ENCODE measurements at regions not wholly inside any gene's neighbourhood (a gene's known extent, or its start where the extent isn't known, plus 50 kb on each side); places are given as distances from the start of the nearest gene placed in this dataset.

GRCh38 chr13:112124141-112124540, 57.2 kb downstream of the SOX1 start:
- Mint-ChIP-seq H3K27me3 (peaks cover 32% of the 10 kb centered on the region), H3K4me3 (no peak overlapping the region), H3K4me1 (no peaks in the 10 kb centered on the region), H3K27ac (no peak overlapping the region), H3K36me3 (ENCODE audit: low read depth) (no peaks in the 10 kb centered on the region)
- DNase-seq (no peak), ATAC-seq (no peak)
- no peaks in the 10 kb centered on the region for H3K9me3 ChIP-seq (ENCODE audit: control insufficient read depth, low read length, poor library complexity, severe bottlenecking)

GRCh38 chr13:112127564-112128330, 60.8 kb downstream of the SOX1 start:
- H3K9me3 ChIP-seq (ENCODE audit: control insufficient read depth, low read length, poor library complexity, severe bottlenecking): no peaks in the 10 kb centered on the region
- H3K27me3 Mint-ChIP-seq: peaks cover 50% of the 10 kb centered on the region
- no peak overlapping the region for H3K4me3 Mint-ChIP-seq
- H3K4me1 Mint-ChIP-seq: no peaks in the 10 kb centered on the region
- no peak for ATAC-seq
- H3K36me3 Mint-ChIP-seq (ENCODE audit: low read depth): no peaks in the 10 kb centered on the region
- DNase-seq: no peak
- no peak overlapping the region for H3K27ac Mint-ChIP-seq

GRCh38 chr13:112128331-112128610, 61.3 kb downstream of the SOX1 start:
- H3K27me3 Mint-ChIP-seq: peaks cover 51% of the 10 kb centered on the region
- no peak for ATAC-seq

GRCh38 chr13:112130418-112130817, 63.5 kb downstream of the SOX1 start:
- DNase-seq (no peak), ATAC-seq (no peak)
- H3K27ac Mint-ChIP-seq: no peak overlapping the region
- H3K9me3 ChIP-seq (ENCODE audit: control insufficient read depth, low read length, poor library complexity, severe bottlenecking): no peaks in the 10 kb centered on the region
- H3K36me3 Mint-ChIP-seq (ENCODE audit: low read depth): no peaks in the 10 kb centered on the region
- H3K27me3 Mint-ChIP-seq: peaks cover 61% of the 10 kb centered on the region
- H3K4me1 Mint-ChIP-seq: no peaks in the 10 kb centered on the region
- H3K4me3 Mint-ChIP-seq: no peak overlapping the region

More at GRCh38 chr13:112128331-112128610, 61.3 kb downstream of the SOX1 start:
- no peak for DNase-seq
- Mint-ChIP-seq H3K4me3 (no peak overlapping the region), H3K4me1 (no peaks in the 10 kb centered on the region), H3K27ac (no peak overlapping the region), H3K36me3 (ENCODE audit: low read depth) (no peaks in the 10 kb centered on the region)
- H3K9me3 ChIP-seq (ENCODE audit: control insufficient read depth, low read length, poor library complexity, severe bottlenecking): no peaks in the 10 kb centered on the region

GRCh38 chr13:112131081-112131712, 64.2 kb downstream of the SOX1 start:
- no peak overlapping the region for H3K27ac Mint-ChIP-seq
- no peak overlapping the region for H3K4me3 Mint-ChIP-seq
- peaks cover 1% of the 10 kb centered on the region for H3K36me3 Mint-ChIP-seq (ENCODE audit: low read depth)

GRCh38 chr13:112131713-112132113, 64.8 kb downstream of the SOX1 start:
- Mint-ChIP-seq H3K36me3 (ENCODE audit: low read depth) (peaks cover 3% of the 10 kb centered on the region), H3K27me3 (peaks cover 62% of the 10 kb centered on the region), H3K27ac (no peak overlapping the region), H3K4me3 (no peak overlapping the region), H3K4me1 (no peaks in the 10 kb centered on the region)
- ATAC-seq (no peak), DNase-seq (no peak)
- no peaks in the 10 kb centered on the region for H3K9me3 ChIP-seq (ENCODE audit: control insufficient read depth, low read length, poor library complexity, severe bottlenecking)

More at GRCh38 chr13:112131081-112131712, 64.2 kb downstream of the SOX1 start:
- ATAC-seq (no peak), DNase-seq (no peak)
- Mint-ChIP-seq H3K27me3 (peaks cover 60% of the 10 kb centered on the region), H3K4me1 (no peaks in the 10 kb centered on the region)
- H3K9me3 ChIP-seq (ENCODE audit: control insufficient read depth, low read length, poor library complexity, severe bottlenecking): no peaks in the 10 kb centered on the region

GRCh38 chr13:112132142-112132541, 65.2 kb downstream of the SOX1 start:
- no peak for ATAC-seq
- H3K9me3 ChIP-seq (ENCODE audit: control insufficient read depth, low read length, poor library complexity, severe bottlenecking): no peaks in the 10 kb centered on the region
- H3K4me1 Mint-ChIP-seq: no peaks in the 10 kb centered on the region

GRCh38 chr13:112132619-112133018, 65.7 kb downstream of the SOX1 start:
- no peaks in the 10 kb centered on the region for H3K9me3 ChIP-seq (ENCODE audit: control insufficient read depth, low read length, poor library complexity, severe bottlenecking)
- H3K27ac Mint-ChIP-seq: no peak overlapping the region
- H3K27me3 Mint-ChIP-seq: peaks cover 63% of the 10 kb centered on the region
- ATAC-seq (no peak), DNase-seq (no peak)
- H3K4me1 Mint-ChIP-seq: no peaks in the 10 kb centered on the region
- no peak overlapping the region for H3K4me3 Mint-ChIP-seq
- peaks cover 3% of the 10 kb centered on the region for H3K36me3 Mint-ChIP-seq (ENCODE audit: low read depth)

More at GRCh38 chr13:112132142-112132541, 65.2 kb downstream of the SOX1 start:
- no peak for DNase-seq
- H3K4me3 Mint-ChIP-seq: no peak overlapping the region
- H3K27ac Mint-ChIP-seq: no peak overlapping the region
- peaks cover 3% of the 10 kb centered on the region for H3K36me3 Mint-ChIP-seq (ENCODE audit: low read depth)
- H3K27me3 Mint-ChIP-seq: peaks cover 61% of the 10 kb centered on the region

GRCh38 chr13:112133499-112134390, 66.8 kb downstream of the SOX1 start:
- H3K4me3 Mint-ChIP-seq: no peak overlapping the region
- H3K9me3 ChIP-seq (ENCODE audit: control insufficient read depth, low read length, poor library complexity, severe bottlenecking): no peaks in the 10 kb centered on the region
- no peak for ATAC-seq
- H3K27me3 Mint-ChIP-seq: peaks cover 52% of the 10 kb centered on the region
- H3K4me1 Mint-ChIP-seq: no peaks in the 10 kb centered on the region
- no peak for DNase-seq
- H3K27ac Mint-ChIP-seq: no peak overlapping the region
- peaks cover 3% of the 10 kb centered on the region for H3K36me3 Mint-ChIP-seq (ENCODE audit: low read depth)

- peaks cover 3% of the 10 kb centered on the region for H3K36me3 Mint-ChIP-seq (ENCODE audit: low read depth)
- no peak overlapping the region for H3K27ac Mint-ChIP-seq
- no peak for DNase-seq
- H3K4me1 Mint-ChIP-seq: no peaks in the 10 kb centered on the region
- no peak overlapping the region for H3K4me3 Mint-ChIP-seq
- no peak for ATAC-seq
- H3K27me3 Mint-ChIP-seq: peaks cover 45% of the 10 kb centered on the region
- H3K9me3 ChIP-seq (ENCODE audit: control insufficient read depth, low read length, poor library complexity, severe bottlenecking): no peaks in the 10 kb centered on the region
Measured at GRCh38 chr13:112134391-112135075, 67.6 kb downstream of the SOX1 start.

- no peaks in the 10 kb centered on the region for H3K9me3 ChIP-seq (ENCODE audit: control insufficient read depth, low read length, poor library complexity, severe bottlenecking)
- DNase-seq (no peak), ATAC-seq (no peak)
- Mint-ChIP-seq H3K4me3 (no peak overlapping the region), H3K27me3 (peaks cover 42% of the 10 kb centered on the region), H3K27ac (no peak overlapping the region), H3K4me1 (no peaks in the 10 kb centered on the region), H3K36me3 (ENCODE audit: low read depth) (peaks cover 3% of the 10 kb centered on the region)
Measured at GRCh38 chr13:112136095-112136494, 69.1 kb downstream of the SOX1 start.

- H3K27ac Mint-ChIP-seq: no peak overlapping the region
- peaks cover 39% of the 10 kb centered on the region for H3K27me3 Mint-ChIP-seq
- no peak for DNase-seq
- H3K9me3 ChIP-seq (ENCODE audit: control insufficient read depth, low read length, poor library complexity, severe bottlenecking): no peaks in the 10 kb centered on the region
- no peak for ATAC-seq
- H3K4me3 Mint-ChIP-seq: no peak overlapping the region
- no peaks in the 10 kb centered on the region for H3K4me1 Mint-ChIP-seq
- peaks cover 3% of the 10 kb centered on the region for H3K36me3 Mint-ChIP-seq (ENCODE audit: low read depth)
Measured at GRCh38 chr13:112137144-112137543, 70.2 kb downstream of the SOX1 start.

- Mint-ChIP-seq H3K4me1 (no peaks in the 10 kb centered on the region), H3K36me3 (ENCODE audit: low read depth) (peaks cover 3% of the 10 kb centered on the region), H3K27me3 (peaks cover 38% of the 10 kb centered on the region), H3K4me3 (no peak overlapping the region), H3K27ac (no peak overlapping the region)
- DNase-seq (no peak), ATAC-seq (no peak)
- no peaks in the 10 kb centered on the region for H3K9me3 ChIP-seq (ENCODE audit: control insufficient read depth, low read length, poor library complexity, severe bottlenecking)
Measured at GRCh38 chr13:112140366-112140765, 73.4 kb downstream of the SOX1 start.

Measured in T-helper 17 cell (primary cell).